ENCODE measurements at regions not wholly inside any gene's neighbourhood (a gene's known extent, or its start where the extent isn't known, plus 50 kb on each side); places are given as distances from the start of the nearest gene placed in this dataset.

- no peak overlapping the region for H3K27ac ChIP-seq
- TF ChIP-seq CTCF (IDR thresholded peaks at IDR 0.05; ENCODE audit: low read depth, low read length), result no peak
- peaks cover 6% of the 10 kb centered on the region for H3K4me1 ChIP-seq (ENCODE audit: low read depth)
- no peak overlapping the region for H3K4me3 ChIP-seq
- H3K27me3 ChIP-seq, result no peaks in the 10 kb centered on the region
- H3K9me3 ChIP-seq (ENCODE audit: low read depth), result no peaks in the 10 kb centered on the region
- peak in 1 of 2 donors; percentile 4 for DNase-seq (ENCODE audit: low read depth in 1 of 2, low spot score in 1 of 2)
- no peaks in the 10 kb centered on the region for H3K36me3 ChIP-seq
Observed at GRCh38 chr5:119951330-119951934, 322.1 kb downstream of the FAM170A start.

- H3K27me3 ChIP-seq, result no peaks in the 10 kb centered on the region
- H3K36me3 ChIP-seq, result no peaks in the 10 kb centered on the region
- no peak for TF ChIP-seq CTCF (IDR thresholded peaks at IDR 0.05; ENCODE audit: low read depth, low read length)
- H3K4me1 ChIP-seq (ENCODE audit: low read depth), result peaks cover 6% of the 10 kb centered on the region
- DNase-seq (ENCODE audit: low read depth in 1 of 2, low spot score in 1 of 2), result no peak
- no peaks in the 10 kb centered on the region for H3K9me3 ChIP-seq (ENCODE audit: low read depth)
- no peak overlapping the region for H3K4me3 ChIP-seq
- no peak overlapping the region for H3K27ac ChIP-seq
Observed at GRCh38 chr5:119953474-119953873, 324.1 kb downstream of the FAM170A start.

GRCh38 chr5:119954106-119954505, 324.7 kb downstream of the FAM170A start:
- H3K27ac ChIP-seq, result no peak overlapping the region
- H3K27me3 ChIP-seq, result no peaks in the 10 kb centered on the region
- no peaks in the 10 kb centered on the region for H3K9me3 ChIP-seq (ENCODE audit: low read depth)
- no peak for DNase-seq (ENCODE audit: low read depth in 1 of 2, low spot score in 1 of 2)
- H3K36me3 ChIP-seq, result no peaks in the 10 kb centered on the region
- peaks cover 6% of the 10 kb centered on the region for H3K4me1 ChIP-seq (ENCODE audit: low read depth)
- H3K4me3 ChIP-seq, result no peak overlapping the region
- TF ChIP-seq CTCF (IDR thresholded peaks at IDR 0.05; ENCODE audit: low read depth, low read length), result no peak

GRCh38 chr5:119961993-119962392, 332.6 kb downstream of the FAM170A start:
- Histone ChIP-seq H3K4me3 (no peak overlapping the region), H3K4me1 (ENCODE audit: low read depth) (no peaks in the 10 kb centered on the region), H3K9me3 (ENCODE audit: low read depth) (no peaks in the 10 kb centered on the region), H3K27me3 (no peaks in the 10 kb centered on the region), H3K36me3 (no peaks in the 10 kb centered on the region), H3K27ac (no peak overlapping the region)
- DNase-seq (ENCODE audit: low read depth in 1 of 2, low spot score in 1 of 2), result no peak
- TF ChIP-seq CTCF (IDR thresholded peaks at IDR 0.05; ENCODE audit: low read depth, low read length), result no peak

- Histone ChIP-seq H3K9me3 (ENCODE audit: low read depth) (no peaks in the 10 kb centered on the region), H3K27ac (no peak overlapping the region), H3K4me3 (no peak overlapping the region), H3K36me3 (no peaks in the 10 kb centered on the region), H3K27me3 (no peaks in the 10 kb centered on the region), H3K4me1 (ENCODE audit: low read depth) (no peaks in the 10 kb centered on the region)
- TF ChIP-seq CTCF (IDR thresholded peaks at IDR 0.05; ENCODE audit: low read depth, low read length), result no peak
- DNase-seq (ENCODE audit: low read depth in 1 of 2, low spot score in 1 of 2), result peak in 1 of 2 donors; percentile 12
Observed at GRCh38 chr5:119966028-119966427, 336.7 kb downstream of the FAM170A start.

Data from cardiac muscle cell (in vitro differentiated cells and primary cell).